ENCODE measurements at regions not wholly inside any gene's neighbourhood (a gene's known extent, or its start where the extent isn't known, plus 50 kb on each side); places are given as distances from the start of the nearest gene placed in this dataset.

- peaks cover 7% of the 10 kb centered on the region for H3K4me1 Mint-ChIP-seq (ENCODE audit: low read depth)
- H3K9me3 Mint-ChIP-seq: no peaks in the 10 kb centered on the region
- no peak overlapping the region for H3K27ac Mint-ChIP-seq
- intact Hi-C loops (cut with micrococcal nuclease): no loop called here
- CTCF ChIA-PET: no interaction called here
- no peaks in the 10 kb centered on the region for H3K27me3 Mint-ChIP-seq (ENCODE audit: low read depth)
- no peak for DNase-seq
- no peaks in the 10 kb centered on the region for H3K36me3 Mint-ChIP-seq (ENCODE audit: low read depth)
- no peak overlapping the region for H3K4me3 Mint-ChIP-seq
These were observed 52.3 kb upstream of the ARMC3 start for GRCh38 chr10:22875581-22875980.

GRCh38 chr10:22874189-22874854, 53.5 kb upstream of the ARMC3 start:
- H3K4me1 Mint-ChIP-seq (ENCODE audit: low read depth): peaks cover 7% of the 10 kb centered on the region
- H3K27ac Mint-ChIP-seq: no peak overlapping the region
- intact Hi-C loops (cut with micrococcal nuclease): no loop called here
- no peaks in the 10 kb centered on the region for H3K27me3 Mint-ChIP-seq (ENCODE audit: low read depth)
- CTCF ChIA-PET: no interaction called here
- H3K9me3 Mint-ChIP-seq: no peaks in the 10 kb centered on the region
- no peak for DNase-seq
- no peaks in the 10 kb centered on the region for H3K36me3 Mint-ChIP-seq (ENCODE audit: low read depth)
- no peak overlapping the region for H3K4me3 Mint-ChIP-seq

DNA sequence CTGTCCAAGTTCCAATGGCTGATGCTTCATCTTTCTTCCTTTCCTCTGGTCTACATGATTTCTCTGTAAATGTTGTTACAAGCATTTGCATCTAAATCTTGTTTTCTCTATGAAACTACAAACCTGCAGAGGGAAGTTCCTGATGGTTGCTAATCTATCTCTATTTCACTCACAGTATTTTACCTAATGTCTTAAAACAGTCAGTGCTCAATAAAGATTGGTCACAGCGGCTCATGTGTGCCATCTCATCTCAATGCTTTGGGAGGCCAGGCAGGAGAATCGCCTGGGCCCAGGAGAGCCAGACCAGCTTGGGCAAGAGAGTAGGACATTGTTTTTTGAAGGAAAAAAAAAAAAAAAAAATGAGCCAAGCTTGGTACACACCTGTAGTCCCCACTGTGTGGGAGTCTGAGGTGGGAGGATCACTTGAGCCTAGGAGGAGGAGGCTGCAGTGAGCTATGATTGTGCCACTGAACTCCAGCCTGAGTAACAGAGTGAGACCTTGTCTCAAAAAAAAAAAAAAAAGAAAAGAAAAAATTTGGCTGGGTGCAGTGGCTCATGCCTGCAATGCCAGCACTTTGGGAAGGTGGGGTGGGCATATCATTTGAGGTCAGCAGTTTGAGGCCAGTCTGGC, 71.3 kb upstream of the ARMC3 start:
- DNase-seq: no peak
- H3K4me1 Mint-ChIP-seq (ENCODE audit: low read depth): no peaks in the 10 kb centered on the region
- no peaks in the 10 kb centered on the region for H3K36me3 Mint-ChIP-seq (ENCODE audit: low read depth)
- no peaks in the 10 kb centered on the region for H3K27me3 Mint-ChIP-seq (ENCODE audit: low read depth)
- CTCF ChIA-PET: no interaction called here
- no peak overlapping the region for H3K4me3 Mint-ChIP-seq
- H3K9me3 Mint-ChIP-seq: no peaks in the 10 kb centered on the region
- H3K27ac Mint-ChIP-seq: no peak overlapping the region
- intact Hi-C loops (cut with micrococcal nuclease): no loop called here

- intact Hi-C loops (cut with micrococcal nuclease): no loop called here
- CTCF ChIA-PET: no interaction called here
- H3K4me3 Mint-ChIP-seq: no peak overlapping the region
These were observed 72.9 kb upstream of the ARMC3 start for GRCh38 chr10:22854935-22855421.

DNA sequence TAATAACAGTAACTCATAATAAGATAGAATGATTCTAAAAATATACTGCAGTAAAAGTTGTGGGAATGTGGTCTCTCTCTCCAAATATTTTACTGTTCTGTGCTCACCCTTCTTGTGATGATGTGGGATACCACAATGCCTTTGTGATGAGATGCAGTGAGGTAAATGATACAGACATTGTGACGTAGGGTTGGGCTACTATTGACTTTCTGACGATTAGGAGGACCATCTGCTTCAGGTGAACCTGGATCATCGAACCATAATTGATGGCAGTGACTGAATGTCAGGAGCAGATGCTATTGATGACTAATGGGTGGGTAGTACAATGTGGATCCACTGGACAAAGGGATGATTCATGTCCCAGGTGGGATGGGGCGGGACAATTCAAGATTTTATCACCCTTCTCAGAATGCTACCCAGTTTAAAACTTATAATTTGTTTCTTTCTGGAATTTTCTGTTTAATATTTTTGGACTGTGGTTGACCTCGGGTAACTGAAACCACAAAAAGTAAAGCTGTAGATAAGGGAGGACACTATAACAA, 73.9 kb upstream of the ARMC3 start:
- Mint-ChIP-seq H3K4me1 (ENCODE audit: low read depth) (peaks cover 5% of the 10 kb centered on the region), H3K27ac (no peak overlapping the region), H3K27me3 (ENCODE audit: low read depth) (no peaks in the 10 kb centered on the region), H3K4me3 (no peak overlapping the region), H3K36me3 (ENCODE audit: low read depth) (no peaks in the 10 kb centered on the region), H3K9me3 (no peaks in the 10 kb centered on the region)
- CTCF ChIA-PET: no interaction called here
- no peak for DNase-seq
- intact Hi-C loops (cut with micrococcal nuclease): no loop called here

More at GRCh38 chr10:22854935-22855421, 72.9 kb upstream of the ARMC3 start:
- DNase-seq: no peak
- Mint-ChIP-seq H3K36me3 (ENCODE audit: low read depth) (no peaks in the 10 kb centered on the region), H3K27me3 (ENCODE audit: low read depth) (no peaks in the 10 kb centered on the region), H3K4me1 (ENCODE audit: low read depth) (no peaks in the 10 kb centered on the region), H3K27ac (no peak overlapping the region), H3K9me3 (no peaks in the 10 kb centered on the region)

DNA sequence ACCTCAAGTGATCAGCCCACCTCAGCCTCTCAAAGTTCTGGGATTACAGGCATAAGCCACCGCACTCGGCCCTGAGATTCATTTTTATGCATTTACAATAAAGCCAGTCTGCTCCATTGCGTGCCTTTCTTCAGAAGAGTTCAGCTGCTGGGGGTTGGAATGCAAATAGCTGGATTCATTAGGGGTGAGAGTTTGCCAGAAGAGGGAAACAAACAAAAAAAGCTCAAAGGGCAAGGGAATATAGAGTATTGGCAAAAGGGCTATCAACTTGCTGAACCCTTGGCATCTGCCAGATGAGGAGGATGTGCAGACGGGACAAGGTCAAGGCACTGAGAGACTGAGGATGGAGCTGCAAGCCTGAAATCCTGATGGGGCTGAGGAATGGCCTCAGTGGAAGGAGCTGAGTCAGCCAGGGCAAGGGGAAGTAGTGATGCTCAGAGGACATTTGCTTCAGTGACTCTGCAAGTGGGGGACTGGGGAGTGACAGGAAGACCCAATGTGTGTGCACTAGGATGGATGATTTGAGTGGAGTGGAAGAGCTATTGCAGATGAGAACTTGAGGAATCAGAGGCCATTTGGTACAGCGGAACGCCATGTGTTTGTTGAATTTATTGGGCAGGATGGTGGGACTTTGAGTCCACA, 75.0 kb upstream of the ARMC3 start:
- no peaks in the 10 kb centered on the region for H3K9me3 Mint-ChIP-seq
- H3K4me1 Mint-ChIP-seq (ENCODE audit: low read depth): peaks cover 7% of the 10 kb centered on the region
- no peak overlapping the region for H3K27ac Mint-ChIP-seq
- no peak for DNase-seq
- intact Hi-C loops (cut with micrococcal nuclease): no loop called here
- no peaks in the 10 kb centered on the region for H3K36me3 Mint-ChIP-seq (ENCODE audit: low read depth)
- CTCF ChIA-PET: interaction anchor here (0.9 kb wide), 1 partner anchor 137 kb away, joined by 3 read pairs; no protein-coding TSS in a partner anchor
- H3K27me3 Mint-ChIP-seq (ENCODE audit: low read depth): no peaks in the 10 kb centered on the region
- no peak overlapping the region for H3K4me3 Mint-ChIP-seq

- no peaks in the 10 kb centered on the region for H3K9me3 Mint-ChIP-seq
- CTCF ChIA-PET: interaction anchor here (0.6 kb wide), 1 partner anchor 64 kb away, joined by 3 read pairs; no protein-coding TSS in a partner anchor
- no peak for DNase-seq
- no peak overlapping the region for H3K27ac Mint-ChIP-seq
- H3K27me3 Mint-ChIP-seq (ENCODE audit: low read depth): no peaks in the 10 kb centered on the region
- intact Hi-C loops (cut with micrococcal nuclease): no loop called here
- H3K4me1 Mint-ChIP-seq (ENCODE audit: low read depth): peaks cover 7% of the 10 kb centered on the region
- no peak overlapping the region for H3K4me3 Mint-ChIP-seq
- H3K36me3 Mint-ChIP-seq (ENCODE audit: low read depth): no peaks in the 10 kb centered on the region
These were observed 76.0 kb upstream of the ARMC3 start for GRCh38 chr10:22851865-22852239.

- H3K27me3 Mint-ChIP-seq (ENCODE audit: low read depth): no peaks in the 10 kb centered on the region
- DNase-seq: no peak
- peaks cover 7% of the 10 kb centered on the region for H3K4me1 Mint-ChIP-seq (ENCODE audit: low read depth)
- H3K9me3 Mint-ChIP-seq: no peaks in the 10 kb centered on the region
- CTCF ChIA-PET: no interaction called here
- H3K36me3 Mint-ChIP-seq (ENCODE audit: low read depth): no peaks in the 10 kb centered on the region
- no peak overlapping the region for H3K4me3 Mint-ChIP-seq
- no peak overlapping the region for H3K27ac Mint-ChIP-seq
- intact Hi-C loops (cut with micrococcal nuclease): no loop called here
These were observed 77.3 kb upstream of the ARMC3 start for GRCh38 chr10:22850541-22850940.

DNA sequence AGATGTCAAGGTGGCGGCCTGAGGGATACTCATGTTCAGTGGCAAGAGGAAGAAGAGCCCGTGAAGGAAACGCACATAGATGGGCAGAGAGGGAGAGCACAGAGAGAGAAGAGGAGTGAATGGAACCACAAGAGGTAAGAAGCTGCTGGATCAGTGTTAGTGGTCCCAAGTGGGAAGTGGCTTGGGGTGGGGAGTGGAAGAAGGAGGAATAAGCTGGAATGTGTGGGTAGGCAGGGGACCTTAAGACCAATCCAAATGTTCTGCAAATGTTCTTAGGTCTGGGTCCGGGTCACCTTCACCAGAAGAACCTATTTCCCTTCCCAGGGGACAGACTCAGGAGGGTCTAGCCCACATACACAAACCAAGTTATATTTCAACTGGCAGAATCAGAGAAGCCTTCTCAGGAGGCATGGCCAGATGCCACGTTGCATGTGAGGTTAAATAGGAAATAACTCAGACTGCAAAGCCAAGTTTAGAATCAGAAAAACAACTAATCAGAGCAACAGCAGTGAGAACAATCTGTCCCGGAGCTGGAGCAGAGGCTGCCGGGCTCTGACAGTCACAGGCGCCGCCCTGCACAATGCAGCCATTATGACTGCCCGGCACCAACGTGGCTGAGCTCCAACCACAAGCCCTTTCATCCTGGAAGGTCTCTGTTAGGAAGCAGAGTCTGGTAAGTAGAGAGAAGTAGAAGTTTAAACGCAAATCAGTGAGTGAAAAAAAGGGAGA, 78.6 kb upstream of the ARMC3 start:
- Mint-ChIP-seq H3K36me3 (ENCODE audit: low read depth) (no peaks in the 10 kb centered on the region), H3K4me3 (peak overlapping the region; percentile 23), H3K9me3 (no peaks in the 10 kb centered on the region), H3K27ac (no peak overlapping the region), H3K27me3 (ENCODE audit: low read depth) (no peaks in the 10 kb centered on the region), H3K4me1 (ENCODE audit: low read depth) (peaks cover 7% of the 10 kb centered on the region)
- CTCF ChIA-PET: interaction anchor here (0.6 kb wide), 2 partner anchors 388 to 1925 kb away, joined by 3 read pairs; no protein-coding TSS in a partner anchor
- peak; percentile 49 for DNase-seq
- intact Hi-C loops (cut with micrococcal nuclease): loop anchor here (5.0 kb wide), 1 partner anchor 277 kb away; no protein-coding TSS in a partner anchor

- no peaks in the 10 kb centered on the region for H3K9me3 Mint-ChIP-seq
- no peak for DNase-seq
These were observed 79.3 kb upstream of the ARMC3 start for GRCh38 chr10:22848509-22848908.

DNA sequence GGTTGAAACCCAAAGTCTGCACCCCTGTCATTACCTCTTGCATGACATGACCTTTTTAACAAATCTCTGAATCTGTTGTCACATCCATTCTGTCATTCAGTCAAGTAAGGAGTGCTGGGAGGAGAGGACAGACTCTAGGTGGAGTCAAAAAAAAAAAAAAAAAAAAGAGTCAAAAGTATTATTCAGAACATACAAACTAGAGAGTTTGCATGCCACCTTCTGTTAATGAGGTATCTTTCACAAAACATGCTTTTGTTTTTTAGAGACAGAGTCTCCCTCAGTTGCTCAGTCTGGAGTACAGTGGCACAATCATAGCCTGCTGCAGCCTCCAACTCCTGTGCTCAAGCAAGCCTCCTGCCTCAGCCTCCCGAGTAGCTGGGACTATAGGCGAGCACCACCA, 81.6 kb upstream of the ARMC3 start:
- Mint-ChIP-seq H3K4me3 (no peak overlapping the region), H3K27me3 (ENCODE audit: low read depth) (no peaks in the 10 kb centered on the region), H3K27ac (no peak overlapping the region), H3K36me3 (ENCODE audit: low read depth) (no peaks in the 10 kb centered on the region), H3K4me1 (ENCODE audit: low read depth) (peaks cover 7% of the 10 kb centered on the region), H3K9me3 (no peaks in the 10 kb centered on the region)
- DNase-seq: no peak
- CTCF ChIA-PET: interaction anchor here (0.5 to 1.1 kb wide), 2 partner anchors 207 to 272 kb away, joined by 3 to 5 read pairs; no protein-coding TSS in a partner anchor
- intact Hi-C loops (cut with micrococcal nuclease): loop anchor here (5.0 kb wide), 1 partner anchor 274 kb away; no protein-coding TSS in a partner anchor

More at GRCh38 chr10:22848509-22848908, 79.3 kb upstream of the ARMC3 start:
- no peak overlapping the region for H3K4me3 Mint-ChIP-seq
- intact Hi-C loops (cut with micrococcal nuclease): loop anchor here (5.0 kb wide), 1 partner anchor 276 kb away; no protein-coding TSS in a partner anchor
- no peaks in the 10 kb centered on the region for H3K27me3 Mint-ChIP-seq (ENCODE audit: low read depth)
- H3K4me1 Mint-ChIP-seq (ENCODE audit: low read depth): peaks cover 7% of the 10 kb centered on the region
- CTCF ChIA-PET: no interaction called here
- no peaks in the 10 kb centered on the region for H3K36me3 Mint-ChIP-seq (ENCODE audit: low read depth)
- H3K27ac Mint-ChIP-seq: no peak overlapping the region

GRCh38 chr10:22839639-22840038, 88.2 kb upstream of the ARMC3 start:
- intact Hi-C loops (cut with micrococcal nuclease): no loop called here
- no peak overlapping the region for H3K4me3 Mint-ChIP-seq
- CTCF ChIA-PET: no interaction called here
- DNase-seq: no peak
- no peaks in the 10 kb centered on the region for H3K36me3 Mint-ChIP-seq (ENCODE audit: low read depth)
- no peak overlapping the region for H3K27ac Mint-ChIP-seq
- peaks cover 6% of the 10 kb centered on the region for H3K4me1 Mint-ChIP-seq (ENCODE audit: low read depth)
- no peaks in the 10 kb centered on the region for H3K9me3 Mint-ChIP-seq
- no peaks in the 10 kb centered on the region for H3K27me3 Mint-ChIP-seq (ENCODE audit: low read depth)

Measured in activated naive CD4-positive, alpha-beta T cell treated with anti-CD3 and anti-CD28 coated beads for 36 hours (primary cell).